ENCODE measurements at regions not wholly inside any gene's neighbourhood (a gene's known extent, or its start where the extent isn't known, plus 50 kb on each side); places are given as distances from the start of the nearest gene placed in this dataset.
A peak's percentile ranks its signal among the peaks of the same experiment; 100 is the strongest.

DNA sequence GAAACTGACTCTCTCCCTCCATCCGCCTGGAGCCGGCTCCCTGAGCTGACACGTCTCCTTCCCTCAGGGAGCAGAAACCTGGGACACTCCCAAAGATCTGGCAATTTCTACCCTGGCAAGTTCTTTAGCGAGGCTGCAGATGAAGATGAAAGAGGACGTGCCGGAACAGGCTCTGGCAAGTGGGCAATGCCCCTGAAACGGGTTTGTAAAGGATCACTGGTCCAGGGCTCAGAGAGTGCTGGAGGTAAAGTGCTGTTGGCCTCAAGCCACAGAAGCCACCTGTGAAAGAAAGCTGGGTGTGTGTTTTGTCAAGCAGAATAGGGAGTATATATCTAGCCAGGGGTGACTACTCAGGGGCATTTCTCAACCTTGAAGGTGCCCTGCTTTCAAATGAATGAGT, 131.4 kb upstream of the ATP6AP2 start:
- DNase-seq = no peak

DNA sequence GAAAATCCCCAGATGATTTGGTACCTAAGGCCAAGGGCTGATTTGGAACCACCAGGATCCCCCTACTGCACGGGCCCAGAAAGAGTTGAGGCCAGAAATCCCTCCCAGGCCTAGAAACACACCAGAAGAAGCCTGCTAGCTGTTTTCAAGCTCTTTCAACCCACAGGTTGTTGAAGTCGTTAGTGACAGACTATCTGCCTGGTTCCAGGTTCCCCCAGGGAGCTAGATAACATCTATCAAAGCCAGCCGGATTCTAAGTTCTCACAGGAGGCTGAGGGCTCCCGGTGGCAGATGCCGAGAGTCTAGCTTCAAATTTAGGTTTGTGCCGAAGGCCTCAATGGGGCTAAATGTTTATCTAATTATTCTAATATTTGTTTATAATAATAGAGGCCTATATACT, 132.0 kb upstream of the ATP6AP2 start:
- peak; percentile 75 for DNase-seq

DNA sequence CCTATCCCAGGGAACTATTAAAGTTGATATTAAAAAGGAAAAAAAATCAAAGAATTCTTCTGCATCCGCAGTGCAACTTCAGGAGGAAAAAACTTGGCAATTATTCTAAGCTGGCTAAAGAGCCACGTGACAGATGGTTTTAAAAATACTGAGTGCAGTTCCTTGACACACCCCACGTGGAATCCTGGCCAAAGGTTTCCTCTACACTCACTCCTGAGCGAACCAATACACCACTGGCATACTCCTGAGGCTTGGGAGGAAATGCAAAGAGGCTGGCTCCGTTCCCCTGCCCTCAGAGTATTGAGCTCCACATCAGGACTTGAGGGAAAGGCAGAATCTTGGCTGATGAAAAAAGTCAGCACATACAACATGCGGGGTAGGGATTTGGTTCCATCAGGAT, 133.8 kb upstream of the ATP6AP2 start:
- DNase-seq = no peak

GRCh38 chrX:40445691-40446090, 135.1 kb upstream of the ATP6AP2 start:
- DNase-seq = no peak

GRCh38 chrX:40444798-40445496, 135.8 kb upstream of the ATP6AP2 start:
- DNase-seq = no peak

DNA sequence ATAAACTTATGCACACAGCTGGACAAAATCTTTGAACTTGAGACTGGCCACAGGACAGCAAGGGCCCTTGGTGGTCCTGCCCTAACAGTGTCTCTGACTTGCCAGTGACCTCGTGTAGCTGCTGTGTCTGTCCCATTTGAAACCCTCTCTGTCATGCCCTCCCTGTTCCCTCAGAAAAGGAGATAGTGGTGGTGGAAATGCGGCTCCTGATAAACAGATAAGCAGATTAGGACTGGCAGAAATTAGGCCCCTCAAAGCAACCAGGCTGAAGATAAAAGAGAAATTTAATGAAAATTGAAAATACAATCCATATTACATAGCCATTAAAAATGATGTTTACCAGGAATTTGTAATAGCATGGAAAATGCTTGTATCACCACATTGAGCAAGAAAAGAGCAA, 136.6 kb upstream of the ATP6AP2 start:
- no peak for DNase-seq

DNA sequence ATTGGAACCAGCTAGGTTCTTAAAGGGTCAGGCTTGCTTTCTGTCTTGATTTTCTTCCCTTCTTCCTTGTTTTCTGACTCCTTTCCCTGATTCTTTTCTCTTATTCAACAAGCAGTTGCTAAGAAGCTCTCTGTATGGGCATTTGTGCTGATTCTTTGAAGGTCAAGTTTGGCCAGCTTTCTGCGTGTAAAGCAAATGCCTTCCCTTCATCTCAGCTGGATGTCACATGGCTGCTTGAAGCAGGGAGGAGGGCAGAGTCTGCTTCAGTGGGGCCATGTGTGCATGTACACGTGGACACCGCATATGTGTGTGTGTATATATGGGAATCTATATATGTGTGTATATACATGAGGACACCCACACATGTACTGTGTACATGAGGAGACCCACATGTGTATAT, 139.9 kb upstream of the ATP6AP2 start:
- DNase-seq = no peak

- DNase-seq = no peak
Observed at GRCh38 chrX:40439625-40440532, 140.9 kb upstream of the ATP6AP2 start.

DNA sequence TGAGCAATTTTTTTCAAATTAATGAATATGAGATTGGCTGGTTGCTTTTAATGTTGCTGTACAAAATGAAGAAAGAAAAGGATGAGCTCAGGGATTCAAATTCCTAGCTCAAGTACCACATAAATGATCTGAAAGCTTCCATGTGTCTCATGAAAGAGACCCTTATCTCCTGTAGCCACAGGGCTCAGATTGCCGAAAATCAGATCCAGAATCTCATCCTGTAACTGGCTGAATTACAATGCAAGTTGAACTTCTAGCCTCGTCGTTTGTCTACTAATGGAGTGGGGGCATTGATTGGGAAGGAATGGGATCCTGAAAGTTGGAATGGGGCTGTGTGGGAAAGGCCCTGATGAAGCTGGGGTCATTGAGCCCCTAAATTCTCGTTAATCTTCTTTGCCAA, 143.4 kb upstream of the ATP6AP2 start:
- DNase-seq = no peak

- DNase-seq = peak; percentile 92
Observed at GRCh38 chrX:40434947-40435346, 145.8 kb upstream of the ATP6AP2 start.

DNA sequence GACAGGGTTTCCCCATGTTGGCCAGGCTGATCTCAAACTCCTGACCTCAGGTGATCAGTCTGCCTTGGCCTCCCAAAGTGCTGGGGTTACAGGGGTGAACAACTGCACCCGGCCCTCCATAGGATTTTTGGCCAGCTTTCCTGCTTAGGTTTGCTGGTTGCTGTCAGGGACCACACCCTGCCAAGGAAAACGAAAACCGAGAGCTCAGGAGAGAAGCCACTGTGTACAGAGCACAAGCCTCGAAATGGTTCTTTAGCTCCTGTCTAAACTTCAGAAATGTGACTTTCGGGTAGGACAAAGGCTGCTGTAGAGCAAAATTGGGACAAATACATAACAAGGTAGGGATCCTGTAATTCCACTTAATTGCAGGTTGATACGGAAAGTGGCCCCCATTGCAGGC, 146.3 kb upstream of the ATP6AP2 start:
- DNase-seq = no peak

GRCh38 chrX:40433160-40433559, 147.6 kb upstream of the ATP6AP2 start:
- DNase-seq = peak; percentile 71

- DNase-seq = no peak
Observed at GRCh38 chrX:40424259-40424658, 156.5 kb upstream of the ATP6AP2 start.

- no peak for DNase-seq
Observed at GRCh38 chrX:40423299-40423698, 157.5 kb upstream of the ATP6AP2 start.

DNA sequence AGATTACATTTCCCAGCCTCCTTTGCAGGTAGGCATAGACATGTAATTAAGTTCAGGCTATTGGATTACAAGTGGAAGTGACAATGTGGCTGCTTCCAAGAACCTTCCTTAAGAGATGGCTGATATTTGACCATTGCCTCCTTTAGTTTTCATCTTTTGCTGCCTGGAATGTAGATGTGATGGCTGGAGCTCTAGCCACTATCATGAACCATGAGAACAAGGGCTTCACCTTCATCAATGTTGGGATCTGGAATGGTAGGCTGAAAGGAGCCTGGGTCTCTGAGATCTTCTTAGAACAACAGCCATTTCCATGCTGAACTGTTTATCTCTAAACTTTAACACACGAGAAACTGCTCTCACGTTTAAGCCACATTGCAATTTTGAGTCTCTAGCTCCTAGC, 158.7 kb upstream of the ATP6AP2 start:
- DNase-seq = no peak

- DNase-seq = peak; percentile 93
Observed at GRCh38 chrX:40420899-40421729, 159.7 kb upstream of the ATP6AP2 start.

DNA sequence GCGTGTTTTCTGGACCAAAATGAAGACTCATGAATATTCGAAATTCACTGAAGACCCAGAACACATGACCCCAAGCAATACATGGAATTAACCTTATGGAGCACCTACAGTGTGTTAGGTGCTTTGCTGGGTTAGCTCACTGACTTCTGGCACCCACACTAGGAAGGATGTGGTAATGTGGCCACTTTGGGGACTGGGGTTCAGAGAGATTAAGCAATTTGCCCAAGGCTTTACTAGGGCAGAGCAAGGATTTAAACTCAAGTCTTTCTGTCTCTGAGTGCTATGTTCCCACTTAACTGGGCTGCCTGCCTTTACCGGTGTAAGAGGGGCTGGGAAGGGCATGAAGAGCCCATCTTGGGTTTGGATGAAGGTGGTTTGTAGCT, 162.0 kb upstream of the ATP6AP2 start:
- no peak for DNase-seq

GRCh38 chrX:40418146-40418812, 162.5 kb upstream of the ATP6AP2 start:
- DNase-seq = no peak

- DNase-seq = no peak
Observed at GRCh38 chrX:40415675-40416074, 165.1 kb upstream of the ATP6AP2 start.

DNA sequence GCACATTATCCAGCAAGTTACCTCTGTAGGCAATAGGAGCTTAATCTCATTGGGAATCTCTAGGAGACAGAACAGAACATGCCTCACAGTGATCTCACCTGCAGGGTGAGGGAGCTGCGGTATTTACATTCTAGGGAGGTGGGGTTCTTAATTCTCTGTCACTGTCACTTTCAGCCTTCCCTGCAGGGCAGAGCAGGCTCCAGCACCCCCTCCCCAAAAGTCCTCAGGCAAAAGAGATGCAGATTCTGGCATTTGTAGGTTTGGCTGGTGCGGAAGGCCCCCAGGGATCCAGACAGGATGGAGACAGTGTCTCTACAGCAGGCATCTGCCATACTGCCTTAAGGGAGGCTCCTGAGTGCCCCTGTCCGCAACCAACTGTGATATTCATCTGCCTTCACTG, 166.4 kb upstream of the ATP6AP2 start:
- peak; percentile 95 for DNase-seq

DNA sequence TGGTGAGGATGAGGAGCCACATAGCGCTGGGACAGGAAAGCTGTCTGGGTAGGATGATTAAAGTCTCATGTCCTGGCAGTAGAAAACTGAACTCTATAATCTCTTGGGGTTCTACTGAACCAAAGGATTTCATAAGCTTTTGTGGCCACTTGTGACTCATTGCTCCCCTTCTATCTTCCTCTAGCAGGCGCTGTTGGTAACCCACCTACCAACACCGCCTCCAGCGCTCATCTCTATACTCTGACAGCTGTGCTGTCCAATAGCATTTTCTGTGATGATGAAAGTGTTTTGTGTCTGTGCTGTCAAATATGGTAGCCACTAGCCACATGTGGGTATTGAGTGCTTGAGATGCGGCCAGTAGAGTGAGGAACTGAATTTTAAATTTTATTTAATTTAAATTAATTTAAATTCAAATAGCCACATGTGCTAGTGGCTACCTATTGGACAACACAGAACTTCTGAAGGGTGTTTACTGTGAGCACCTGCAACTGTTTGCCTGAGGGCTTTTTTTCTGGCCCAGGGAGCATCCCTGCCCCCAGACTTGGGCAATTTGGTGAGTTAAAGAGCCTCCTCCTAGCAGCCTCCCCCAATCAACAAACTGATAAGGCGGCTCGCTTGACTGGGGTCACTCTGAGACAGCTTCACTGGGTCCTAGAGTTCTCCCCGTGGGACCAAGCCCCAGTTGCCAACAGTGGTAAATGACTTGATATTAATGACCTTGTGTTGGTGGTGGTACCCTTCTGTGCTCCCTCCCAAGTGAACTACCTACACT, 169.2 kb upstream of the ATP6AP2 start:
- DNase-seq = no peak

DNA sequence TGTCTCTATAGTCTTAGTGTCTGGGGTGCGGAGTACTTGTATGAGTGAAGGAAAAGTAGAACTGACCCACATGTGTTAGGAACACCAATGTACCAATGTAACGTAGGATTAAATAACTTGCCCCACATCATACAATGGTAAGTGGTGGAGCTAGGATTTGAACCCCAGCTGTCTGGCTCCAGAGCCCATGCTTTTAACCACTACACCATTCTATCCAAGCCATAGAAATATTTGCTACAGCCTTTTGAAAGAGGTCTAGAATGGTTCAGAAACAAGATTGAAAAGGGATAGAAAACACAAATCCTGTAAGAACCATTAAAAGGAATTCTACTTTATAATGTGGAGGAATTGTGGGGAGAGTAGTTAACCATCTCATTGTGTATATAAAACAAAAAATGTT, 169.9 kb upstream of the ATP6AP2 start:
- no peak for DNase-seq

Data from islet precursor cell (in vitro differentiated cells).